HEK293T (cell line): ENCODE measurements at regions not wholly inside any gene's neighbourhood (a gene's known extent, or its start where the extent isn't known, plus 50 kb on each side); places are given as distances from the start of the nearest gene placed in this dataset.

Source experiments
- CTCF ChIA-PET: fragments of 350-600 bp; formaldehyde crosslinking; extraction: SDS; loops from one replicate; lab custom pipeline; 2021; ENCODE audit warnings: antibody characterized with exemption, inconsistent platforms; lab: Yijun Ruan, JAX
- POLR2A ChIA-PET: fragments of 350-600 bp; formaldehyde crosslinking; extraction: SDS; loops from one replicate; lab custom pipeline; 2020; ENCODE audit warnings: antibody characterized with exemption, inconsistent platforms; lab: Yijun Ruan, JAX
- DNase-seq: peaks from one replicate; pipeline ENCODE4 v3.0.0; 2012; ENCODE audit warnings: mixed read lengths; ENCODE audit errors: extremely low spot score
- ARNT ChIP-seq: fragments of 450-650 bp; IDR thresholded peaks from 2 replicates; pipeline ENCODE4 v1.6.1; 2017; ENCODE audit warnings: mild to moderate bottlenecking
- BHLHE40 ChIP-seq: fragments of 450-650 bp; IDR thresholded peaks from 2 replicates; pipeline ENCODE4 v1.6.1; 2016; ENCODE audit warnings: mild to moderate bottlenecking, moderate library complexity, borderline replicate concordance
- CTBP1 ChIP-seq: fragments of 450-650 bp; IDR thresholded peaks from 2 replicates; pipeline ENCODE4 v1.6.1; 2016; ENCODE audit warnings: borderline replicate concordance
- ELF4 ChIP-seq: fragments of 450-650 bp; IDR thresholded peaks from 2 replicates; pipeline ENCODE4 v1.6.1; 2017; ENCODE audit warnings: antibody characterized with exemption
- FOXA1 ChIP-seq: fragments of 450-650 bp; IDR thresholded peaks from 2 replicates; pipeline ENCODE4 v1.6.1; 2016; ENCODE audit warnings: mild to moderate bottlenecking
- FOXK2 ChIP-seq: fragments of 450-650 bp; IDR thresholded peaks from 2 replicates; pipeline ENCODE4 v1.6.1; 2016; ENCODE audit warnings: mild to moderate bottlenecking
- FOXM1 ChIP-seq: fragments of 450-650 bp; IDR thresholded peaks from 2 replicates; pipeline ENCODE4 v1.6.1; 2017; ENCODE audit warnings: mild to moderate bottlenecking, borderline replicate concordance
- HDGF ChIP-seq: fragments of 450-650 bp; IDR thresholded peaks from 2 replicates; pipeline ENCODE4 v1.6.1; 2017; ENCODE audit warnings: antibody characterized with exemption, borderline replicate concordance
- L3MBTL2 ChIP-seq: fragments of 450-650 bp; conservative IDR thresholded peaks from 2 replicates; pipeline ENCODE4 v1.6.1; 2016; ENCODE audit warnings: mild to moderate bottlenecking
- LEF1 ChIP-seq: fragments of 450-650 bp; IDR thresholded peaks from 2 replicates; pipeline ENCODE4 v1.6.1; 2017; ENCODE audit warnings: mild to moderate bottlenecking, borderline replicate concordance
- NFRKB ChIP-seq: fragments of 450-650 bp; IDR thresholded peaks from 2 replicates; pipeline ENCODE4 v1.6.1; 2016; ENCODE audit warnings: mild to moderate bottlenecking, moderate library complexity
- SP1 ChIP-seq: fragments of 450-650 bp; IDR thresholded peaks from 2 replicates; pipeline ENCODE4 v1.6.1; 2017
- SUZ12 ChIP-seq: fragments of 450-650 bp; IDR thresholded peaks from 2 replicates; pipeline ENCODE4 v1.6.1; 2016; ENCODE audit warnings: mild to moderate bottlenecking
- TARDBP ChIP-seq: fragments of 450-650 bp; IDR thresholded peaks from 2 replicates; pipeline ENCODE4 v1.6.1; 2016
- ZNF384 ChIP-seq: fragments of 450-650 bp; IDR thresholded peaks from 2 replicates; pipeline ENCODE4 v1.6.1; 2016
- TF ChIP-seq, protein P1 (sequence below): fragments of 450-650 bp; IDR thresholded peaks from 2 replicates; pipeline ENCODE4 v1.6.1; 2016

DNA sequence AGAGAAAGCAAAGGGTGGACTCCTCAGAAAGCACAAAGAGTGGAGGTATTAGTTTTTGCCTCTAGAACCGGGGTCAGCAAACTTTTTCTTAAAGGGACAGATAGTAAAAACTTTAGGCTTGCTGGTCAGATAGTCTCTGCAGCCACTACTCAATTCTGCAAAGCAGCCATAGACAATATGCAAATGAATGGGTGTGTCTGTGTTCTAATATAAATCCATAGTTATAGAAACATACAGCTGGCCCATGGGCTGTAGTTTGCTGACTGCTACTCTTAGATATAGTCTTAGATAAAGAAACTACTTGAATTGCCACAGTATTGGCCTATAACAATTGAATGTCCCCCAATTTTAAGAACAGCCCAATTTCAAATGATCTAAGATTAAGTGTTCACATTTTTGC, 101.6 kb upstream of the CACHD1 start:
- ChIA-PET CTCF (no interaction called here), POLR2A (no interaction called here)
- no peak for DNase-seq
- TF ChIP-seq L3MBTL2 (no peak), CTBP1 (no peak), SUZ12 (no peak), ELF4 (no peak), TARDBP (no peak), ZNF384 (no peak), BHLHE40 (no peak), HDGF (no peak), ARNT (no peak), NFRKB (no peak), FOXK2 (no peak)
- TF ChIP-seq, protein P1, sequence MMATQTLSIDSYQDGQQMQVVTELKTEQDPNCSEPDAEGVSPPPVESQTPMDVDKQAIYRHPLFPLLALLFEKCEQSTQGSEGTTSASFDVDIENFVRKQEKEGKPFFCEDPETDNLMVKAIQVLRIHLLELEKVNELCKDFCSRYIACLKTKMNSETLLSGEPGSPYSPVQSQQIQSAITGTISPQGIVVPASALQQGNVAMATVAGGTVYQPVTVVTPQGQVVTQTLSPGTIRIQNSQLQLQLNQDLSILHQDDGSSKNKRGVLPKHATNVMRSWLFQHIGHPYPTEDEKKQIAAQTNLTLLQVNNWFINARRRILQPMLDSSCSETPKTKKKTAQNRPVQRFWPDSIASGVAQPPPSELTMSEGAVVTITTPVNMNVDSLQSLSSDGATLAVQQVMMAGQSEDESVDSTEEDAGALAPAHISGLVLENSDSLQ, result no peak

DNA sequence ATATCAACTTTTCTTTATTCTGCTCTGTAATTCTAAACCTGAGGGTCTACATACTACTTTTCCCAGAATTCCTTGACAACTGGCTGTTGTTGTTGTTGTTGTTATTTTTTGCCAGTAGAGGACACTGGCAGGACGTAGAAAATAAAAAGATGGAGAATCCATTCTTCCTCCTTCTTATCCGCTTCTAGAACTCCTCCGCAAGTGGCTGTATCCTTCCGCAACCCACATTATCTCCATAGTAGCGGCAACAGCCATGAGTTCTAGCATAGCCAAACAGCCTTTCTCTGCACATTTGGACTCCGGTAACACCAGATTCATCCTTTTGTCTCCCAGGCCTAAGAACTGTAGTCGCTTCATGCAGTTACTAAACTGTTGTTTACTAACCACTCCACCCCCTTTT, 91.1 kb upstream of the CACHD1 start:
- TF ChIP-seq, protein P1, result no peak
- no peak for TF ChIP-seq TARDBP
- POLR2A ChIA-PET, result no interaction called here
- DNase-seq, result no peak
- CTCF ChIA-PET, result no interaction called here

DNA sequence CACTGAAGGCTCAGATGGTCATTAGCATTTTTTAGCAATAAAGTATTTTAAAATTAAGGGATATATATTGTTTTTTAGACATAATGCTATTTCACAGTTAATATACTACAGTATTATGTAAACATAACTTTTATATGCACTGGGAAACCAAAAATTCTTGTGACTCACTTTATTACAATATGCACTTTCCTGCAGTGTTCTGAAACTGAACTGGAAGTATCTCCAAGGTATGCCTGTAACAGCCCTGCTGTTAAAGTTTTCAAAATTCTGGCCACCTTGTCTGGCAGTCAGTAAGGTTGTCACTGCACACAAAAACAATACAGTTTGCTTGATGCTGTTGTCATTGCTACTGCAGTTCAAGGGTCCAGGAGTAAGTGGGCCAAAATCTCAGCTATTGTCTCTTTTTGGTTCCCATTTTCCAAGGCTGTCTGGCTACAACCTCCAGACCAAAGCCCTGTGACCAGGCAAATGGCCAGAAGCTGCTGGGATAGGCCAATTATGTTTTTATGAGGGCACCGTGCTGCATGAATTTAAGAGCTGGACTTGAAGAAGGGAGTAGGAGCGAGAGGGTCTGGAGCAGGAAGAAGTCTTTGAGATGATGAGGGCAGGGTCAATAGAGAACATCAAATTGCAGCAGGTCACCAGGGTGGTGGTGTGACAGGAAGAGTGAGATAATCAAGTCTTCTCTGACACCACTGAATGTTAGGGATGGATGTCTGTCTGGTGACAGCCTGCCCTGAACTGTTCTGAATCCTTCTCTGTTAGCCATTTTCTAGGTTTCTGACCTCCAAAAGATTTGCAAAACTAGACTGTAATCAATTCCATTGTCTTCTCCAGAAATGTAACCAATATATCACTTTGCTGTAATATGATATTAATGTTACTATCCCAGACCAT, 82.3 kb upstream of the CACHD1 start:
- CTCF ChIA-PET, result no interaction called here
- POLR2A ChIA-PET, result no interaction called here
- TF ChIP-seq CTBP1 (no peak), L3MBTL2 (no peak), BHLHE40 (no peak), SP1 (no peak), FOXM1 (no peak), LEF1 (no peak), ELF4 (no peak), TARDBP (no peak), HDGF (no peak), FOXK2 (no peak), FOXA1 (no peak), NFRKB (no peak), ARNT (no peak)
- TF ChIP-seq, protein P1, result no peak
- no peak for DNase-seq

DNA sequence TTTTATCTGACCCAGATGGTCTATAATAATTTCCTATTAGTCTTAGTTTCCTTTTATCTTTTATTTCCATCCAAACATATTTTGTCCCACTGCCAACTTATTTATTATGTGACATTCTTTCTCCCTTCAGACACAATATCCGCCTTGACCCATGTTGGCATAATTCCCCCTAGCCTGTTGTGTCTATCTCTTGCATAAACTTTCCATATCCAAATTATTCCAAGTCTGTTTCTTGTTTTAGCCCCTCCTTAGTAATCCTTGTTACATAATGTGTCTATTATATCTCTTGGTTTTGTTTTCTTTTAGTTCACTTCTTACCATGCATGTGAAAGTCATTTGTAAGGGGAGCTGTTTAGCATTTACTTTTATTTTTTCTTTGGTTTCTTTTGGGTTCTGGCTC, 81.6 kb upstream of the CACHD1 start:
- ChIA-PET CTCF (no interaction called here), POLR2A (no interaction called here)
- no peak for DNase-seq
- TF ChIP-seq NFRKB, result no peak
- TF ChIP-seq SUZ12, result no peak
- no peak for TF ChIP-seq L3MBTL2
- no peak for TF ChIP-seq HDGF
- no peak for TF ChIP-seq ZNF384
- no peak for TF ChIP-seq ELF4
- no peak for TF ChIP-seq BHLHE40
- no peak for TF ChIP-seq FOXM1
- no peak for TF ChIP-seq FOXK2

DNA sequence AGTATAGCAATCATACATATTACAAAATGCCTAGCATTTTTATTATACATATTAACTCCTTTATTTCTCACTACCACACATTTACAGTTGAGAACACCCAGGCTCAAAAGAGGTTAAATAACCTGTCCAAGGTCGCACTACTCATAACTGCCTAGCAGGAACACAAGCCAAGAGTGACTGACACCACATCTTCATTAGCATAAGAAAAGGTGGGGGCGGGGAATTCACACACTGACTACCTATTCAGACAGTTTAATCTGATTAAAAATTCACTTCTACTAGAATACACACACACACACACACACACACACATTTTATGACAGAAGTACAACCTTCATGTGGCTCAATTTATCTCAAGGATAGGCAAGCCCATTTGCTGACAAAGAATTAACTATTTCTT, 77.8 kb upstream of the CACHD1 start:
- TF ChIP-seq BHLHE40 (no peak), HDGF (no peak), NFRKB (no peak), FOXK2 (no peak), ELF4 (no peak), ARNT (no peak), LEF1 (no peak), TARDBP (no peak), L3MBTL2 (no peak), FOXA1 (no peak), FOXM1 (no peak)
- TF ChIP-seq, protein P1, result no peak
- ChIA-PET POLR2A (no interaction called here), CTCF (no interaction called here)
- no peak for DNase-seq

DNA sequence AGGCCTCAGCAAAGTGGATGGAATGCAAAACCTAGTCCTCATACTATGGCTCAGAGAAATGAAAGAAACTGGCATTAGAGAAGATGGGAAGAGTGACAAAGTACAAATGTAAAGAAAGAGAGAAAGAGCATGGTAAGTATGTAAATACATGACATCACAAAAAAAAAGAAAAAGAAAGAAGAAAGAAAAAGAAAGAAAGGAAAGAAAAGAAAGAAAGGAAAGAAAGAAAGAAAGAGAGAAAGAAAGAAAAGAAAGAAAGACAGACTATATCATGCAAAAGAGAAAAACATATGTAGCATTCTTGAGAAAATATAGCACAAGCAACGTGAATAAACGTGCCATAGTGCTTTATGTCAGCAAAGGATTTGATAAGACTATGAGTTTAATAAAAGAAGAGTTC, 76.1 kb upstream of the CACHD1 start:
- DNase-seq, result no peak
- ChIA-PET CTCF (no interaction called here), POLR2A (no interaction called here)
- TF ChIP-seq HDGF (no peak), NFRKB (no peak), L3MBTL2 (no peak), ZNF384 (no peak), LEF1 (no peak), SP1 (no peak), CTBP1 (no peak), ELF4 (no peak), TARDBP (no peak), ARNT (no peak)
- TF ChIP-seq, protein P1, result no peak
